NCI-H748 (cell line): ENCODE measurements at regions not wholly inside any gene's neighbourhood (a gene's known extent, or its start where the extent isn't known, plus 50 kb on each side); places are given as distances from the start of the nearest gene placed in this dataset.

ENCODE experiments used
- DNase-seq: peaks from one replicate; lab custom pipeline; 2025; ENCODE audit not compliant: unreplicated experiment; lab: John Stamatoyannopoulos, UW

GRCh38 chr17:36813357-36813756, 123.9 kb upstream of the LHX1 start:
- no peak for DNase-seq

DNA sequence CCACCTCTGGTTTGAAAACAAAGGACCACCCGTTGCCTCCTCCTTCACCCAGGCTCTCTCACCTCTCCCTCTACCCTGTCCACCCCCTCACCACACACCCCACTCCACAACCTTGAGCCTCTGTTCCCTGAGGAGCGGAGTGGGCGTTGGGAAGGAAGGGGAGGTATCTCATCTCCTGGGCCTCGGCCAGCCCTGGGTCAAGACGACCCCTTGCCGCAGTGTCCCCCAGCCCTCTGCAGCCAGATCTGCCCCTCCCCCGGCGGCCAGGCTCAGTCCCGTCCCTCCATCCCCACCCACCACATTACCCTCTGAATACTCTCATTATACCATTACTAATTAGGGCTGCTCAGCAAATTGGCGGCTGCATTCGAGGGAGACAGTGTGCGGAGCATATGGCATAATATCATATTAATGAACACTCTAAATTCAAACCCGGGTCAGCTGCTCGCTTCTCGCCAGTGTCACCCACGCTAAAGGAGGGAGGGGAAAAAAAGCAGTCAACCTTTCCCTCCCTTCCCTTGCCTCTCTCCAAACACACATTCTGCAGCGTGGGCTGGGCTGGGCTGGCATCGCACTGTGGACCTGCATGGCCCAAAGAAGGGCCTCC, 123.2 kb upstream of the LHX1 start:
- no peak for DNase-seq

DNA sequence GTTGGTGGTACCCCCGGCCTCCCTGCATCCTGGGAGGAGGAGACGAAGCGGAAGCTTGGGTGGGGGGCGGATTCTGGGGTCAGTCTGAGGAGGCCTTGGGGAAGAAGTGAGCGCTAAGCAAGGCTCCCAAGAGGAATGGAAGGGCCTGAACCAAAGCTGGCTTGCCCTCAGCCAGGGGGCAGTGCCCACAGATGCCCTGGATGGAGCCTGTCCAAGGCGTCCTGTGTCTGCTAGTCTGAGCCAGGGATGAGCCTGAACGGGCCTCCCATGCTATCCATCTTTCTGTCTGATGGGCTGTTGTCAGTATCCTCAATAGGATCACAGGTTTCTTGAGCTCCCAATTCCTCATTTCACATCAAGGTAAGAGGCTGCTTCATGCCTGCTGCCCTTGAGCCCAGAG, 122.3 kb upstream of the LHX1 start:
- DNase-seq, result no peak

GRCh38 chr17:36816214-36816906, 120.9 kb upstream of the LHX1 start:
- DNase-seq, result peak; percentile 67

DNA sequence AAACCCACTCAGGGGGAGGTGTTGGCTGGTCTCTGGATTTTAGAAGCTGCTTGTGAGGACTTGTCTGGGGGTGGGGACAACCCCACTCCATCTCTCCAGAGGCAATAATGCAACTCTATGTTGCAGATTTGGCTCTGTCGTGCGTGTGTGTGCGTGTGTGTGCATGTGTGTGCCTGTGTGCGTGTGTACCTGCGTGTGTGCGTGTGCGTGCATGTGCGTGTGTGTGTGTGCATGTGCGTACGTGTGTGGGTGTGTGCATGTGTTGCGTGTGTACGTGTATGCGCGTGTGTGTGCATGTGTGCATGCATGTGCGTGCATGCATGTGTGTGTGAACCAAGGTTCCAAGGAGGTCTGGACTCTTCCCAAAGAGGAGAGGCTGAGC, 120.4 kb upstream of the LHX1 start:
- peak; percentile 67 for DNase-seq

GRCh38 chr17:36817483-36818048, 119.7 kb upstream of the LHX1 start:
- DNase-seq, result no peak

DNA sequence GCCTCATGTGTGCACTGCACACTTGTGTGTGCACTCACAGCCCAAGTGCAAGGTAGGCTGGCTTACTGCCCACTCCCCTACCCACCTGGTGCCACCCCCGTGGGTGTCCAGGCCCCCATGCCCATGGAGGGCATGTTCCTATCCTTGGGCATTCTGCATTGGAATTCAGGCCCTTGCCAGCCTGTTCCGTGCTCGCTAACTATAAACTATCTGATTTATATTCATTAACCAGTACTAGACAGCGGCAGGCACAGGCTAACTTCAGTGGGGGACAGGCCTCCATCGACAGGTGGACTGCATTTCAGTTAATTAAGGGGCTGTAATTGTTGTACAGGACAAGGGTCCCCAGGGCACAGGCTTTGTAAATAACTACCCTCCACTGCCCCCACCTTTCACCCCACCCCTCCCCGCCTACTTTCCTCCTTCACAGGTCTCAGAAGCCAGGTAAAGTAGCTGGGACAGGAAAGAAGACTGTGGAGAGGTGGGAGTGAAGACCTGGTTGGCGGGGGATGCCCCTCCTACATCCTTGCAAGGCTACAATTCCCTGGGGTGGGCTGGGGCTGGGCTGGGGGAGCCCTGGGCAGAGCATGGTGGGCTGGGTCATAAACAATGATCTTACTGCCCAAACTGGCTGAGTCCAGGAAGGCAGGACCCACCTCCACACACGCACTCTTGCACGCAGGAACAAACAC, 119.0 kb upstream of the LHX1 start:
- peak; percentile 32 for DNase-seq

- no peak for DNase-seq
Measured at GRCh38 chr17:36823850-36824677, 113.2 kb upstream of the LHX1 start.

- no peak for DNase-seq
Measured at GRCh38 chr17:36824678-36825101, 112.6 kb upstream of the LHX1 start.

- no peak for DNase-seq
Measured at GRCh38 chr17:36825113-36825512, 112.2 kb upstream of the LHX1 start.

GRCh38 chr17:36825521-36825920, 111.8 kb upstream of the LHX1 start:
- DNase-seq, result no peak

DNA sequence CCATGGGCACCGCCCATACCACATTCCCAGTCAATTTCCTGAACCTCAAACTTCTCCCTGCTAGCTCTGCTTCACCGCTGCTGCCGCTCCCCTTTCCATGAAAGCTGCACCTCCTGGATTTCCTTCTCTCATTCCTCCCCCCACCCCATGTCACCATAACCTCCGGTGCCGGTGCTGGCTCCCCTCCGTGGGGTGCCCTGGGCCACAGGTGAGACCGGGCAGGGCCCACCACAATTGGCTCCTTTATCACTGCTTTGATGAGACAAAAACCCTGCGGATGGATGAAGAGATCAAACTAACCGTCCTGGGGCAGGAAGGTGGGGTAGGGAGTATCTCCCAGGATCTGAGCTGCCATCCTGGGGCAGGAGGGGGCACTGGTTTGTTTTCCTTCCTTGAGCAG, 111.3 kb upstream of the LHX1 start:
- no peak for DNase-seq

GRCh38 chr17:36827081-36827480, 110.2 kb upstream of the LHX1 start:
- DNase-seq, result peak; percentile 9

GRCh38 chr17:36829676-36830075, 107.6 kb upstream of the LHX1 start:
- no peak for DNase-seq

DNA sequence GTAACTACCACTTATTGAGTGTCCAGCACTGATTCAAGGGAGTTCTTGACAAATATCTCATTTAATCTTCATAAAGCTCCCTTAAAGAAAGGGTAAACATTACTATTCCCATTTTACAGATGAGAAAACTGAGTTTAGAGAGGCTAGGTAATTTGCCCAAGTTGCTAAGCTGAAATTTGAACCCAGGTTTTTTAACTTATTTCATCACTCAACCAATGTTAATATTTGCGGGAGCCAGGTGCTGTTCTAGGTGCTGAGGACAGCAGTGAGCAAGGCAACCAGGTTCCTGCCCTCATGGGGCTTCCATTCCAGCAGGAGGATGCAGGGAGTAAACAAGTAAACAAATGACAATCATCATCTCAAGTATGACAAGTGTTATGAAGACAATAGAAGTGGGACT, 104.0 kb upstream of the LHX1 start:
- DNase-seq, result no peak

DNA sequence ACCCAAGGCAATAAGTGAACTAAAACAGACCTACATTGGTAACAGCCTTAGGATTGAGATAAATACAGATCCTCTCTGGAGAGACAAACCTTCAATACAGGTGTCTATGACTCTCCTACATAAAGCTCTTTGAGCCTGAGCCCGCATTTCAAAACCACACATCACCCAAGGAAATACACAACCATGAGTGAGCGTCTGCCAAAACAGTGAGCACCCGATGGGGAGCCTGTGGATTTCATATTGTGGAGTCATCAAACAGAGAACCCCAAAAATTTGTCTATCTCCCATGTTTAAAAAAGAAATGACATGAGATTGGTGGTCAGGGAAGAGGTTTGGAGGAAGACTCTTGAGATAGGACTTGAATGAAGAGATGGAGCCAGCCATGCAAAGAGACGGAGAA, 102.2 kb upstream of the LHX1 start:
- DNase-seq, result no peak

DNA sequence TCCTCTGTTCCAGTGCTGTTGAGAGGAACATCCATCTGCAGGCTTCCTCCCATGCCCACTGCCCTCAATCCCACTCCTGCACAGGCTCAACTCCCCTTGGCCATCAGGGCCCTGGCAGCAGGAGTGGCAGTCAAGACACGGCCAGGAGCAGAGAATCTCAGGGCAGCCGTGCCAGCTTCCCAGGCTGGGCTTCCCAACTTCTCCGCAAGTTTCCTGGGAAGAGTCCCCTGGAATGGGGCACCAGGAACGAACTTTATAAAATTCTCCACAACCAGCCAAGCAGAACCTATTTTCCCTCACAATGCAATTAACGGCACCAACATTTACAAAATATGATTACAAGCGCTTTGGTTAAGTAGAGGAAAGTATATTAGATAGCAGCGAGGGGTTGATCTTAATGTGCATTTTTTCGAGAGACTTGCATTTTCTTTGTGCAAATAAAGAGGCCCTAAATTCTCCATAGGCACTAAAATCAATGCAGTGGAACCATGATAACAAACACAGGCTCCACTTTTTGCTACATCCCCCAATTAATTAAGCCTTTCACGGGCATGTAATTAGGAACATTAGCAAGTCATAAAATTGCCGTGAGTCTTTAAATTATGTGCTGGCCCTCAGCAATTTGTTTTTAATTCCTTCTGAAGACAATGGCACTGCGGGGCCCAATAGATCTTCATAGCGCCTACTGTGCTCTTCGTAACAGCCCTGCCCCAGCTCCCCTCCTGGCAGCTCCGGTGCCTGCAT, 99.9 kb upstream of the LHX1 start:
- peak; percentile 67 for DNase-seq

GRCh38 chr17:36837939-36838272, 99.4 kb upstream of the LHX1 start:
- DNase-seq, result no peak

- no peak for DNase-seq
Measured at GRCh38 chr17:36839256-36839655, 98.0 kb upstream of the LHX1 start.

- DNase-seq, result no peak
Measured at GRCh38 chr17:36840796-36841195, 96.5 kb upstream of the LHX1 start.
